ENCODE measurements at regions not wholly inside any gene's neighbourhood (a gene's known extent, or its start where the extent isn't known, plus 50 kb on each side); places are given as distances from the start of the nearest gene placed in this dataset.

GRCh38 chr6:25122622-25123237 lies 156.4 kb upstream of the CARMIL1 start:
- no peak overlapping the region for H3K27ac ChIP-seq (ENCODE audit: low read depth, low read length)
- CTCF ChIA-PET = no interaction called here
- no peak overlapping the region for H3K4me3 ChIP-seq (ENCODE audit: low read depth, low read length)
- TF ChIP-seq CTCF (IDR thresholded peaks at IDR 0.05; ENCODE audit: low read depth, low read length) = no peak
- H3K9me3 ChIP-seq (ENCODE audit: control insufficient read depth, insufficient read depth, low read length) = no peaks in the 10 kb centered on the region
- no peak for DNase-seq (ENCODE audit: low read depth, low spot score)
- H3K27me3 ChIP-seq (ENCODE audit: control insufficient read depth, insufficient read depth, low read length) = no peaks in the 10 kb centered on the region
- POLR2A ChIA-PET = no interaction called here

GRCh38 chr6:25124216-25124715 lies 154.9 kb upstream of the CARMIL1 start:
- ChIA-PET POLR2A (no interaction called here), CTCF (interaction anchor here (1.2 kb wide), 1 partner anchor 17 kb away, joined by 3 read pairs; no protein-coding TSS in a partner anchor)
- H3K27ac ChIP-seq (ENCODE audit: low read depth, low read length) = no peak overlapping the region
- no peaks in the 10 kb centered on the region for H3K27me3 ChIP-seq (ENCODE audit: control insufficient read depth, insufficient read depth, low read length)
- DNase-seq (ENCODE audit: low read depth, low spot score) = no peak
- TF ChIP-seq CTCF (IDR thresholded peaks at IDR 0.05; ENCODE audit: low read depth, low read length) = no peak
- no peaks in the 10 kb centered on the region for H3K9me3 ChIP-seq (ENCODE audit: control insufficient read depth, insufficient read depth, low read length)
- H3K4me3 ChIP-seq (ENCODE audit: low read depth, low read length) = no peak overlapping the region

DNA sequence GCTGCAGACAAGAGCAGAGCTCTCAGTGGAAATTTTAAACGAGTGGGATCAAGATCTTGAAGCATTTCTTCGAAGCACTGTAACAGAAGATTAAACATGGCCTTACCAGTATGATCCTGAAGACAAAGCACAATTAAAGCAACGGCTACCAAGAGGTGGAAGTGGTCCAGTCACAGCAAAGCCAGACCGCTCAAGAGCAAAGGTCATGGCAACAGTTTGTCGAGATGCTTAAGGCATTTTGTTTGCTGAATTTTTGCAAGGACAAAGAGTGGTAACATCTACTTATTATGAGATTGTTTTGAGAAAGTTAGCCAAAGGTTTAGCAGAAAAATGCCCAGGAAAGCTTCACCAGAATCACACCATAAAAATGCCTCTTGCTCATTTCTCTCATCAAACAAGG lies 153.4 kb upstream of the CARMIL1 start:
- Histone ChIP-seq H3K9me3 (ENCODE audit: control insufficient read depth, insufficient read depth, low read length) (no peaks in the 10 kb centered on the region), H3K27me3 (ENCODE audit: control insufficient read depth, insufficient read depth, low read length) (no peaks in the 10 kb centered on the region), H3K4me3 (ENCODE audit: low read depth, low read length) (no peak overlapping the region), H3K27ac (ENCODE audit: low read depth, low read length) (no peak overlapping the region)
- no peak for TF ChIP-seq CTCF (IDR thresholded peaks at IDR 0.05; ENCODE audit: low read depth, low read length)
- ChIA-PET POLR2A (no interaction called here), CTCF (no interaction called here)
- no peak for DNase-seq (ENCODE audit: low read depth, low spot score)

DNA sequence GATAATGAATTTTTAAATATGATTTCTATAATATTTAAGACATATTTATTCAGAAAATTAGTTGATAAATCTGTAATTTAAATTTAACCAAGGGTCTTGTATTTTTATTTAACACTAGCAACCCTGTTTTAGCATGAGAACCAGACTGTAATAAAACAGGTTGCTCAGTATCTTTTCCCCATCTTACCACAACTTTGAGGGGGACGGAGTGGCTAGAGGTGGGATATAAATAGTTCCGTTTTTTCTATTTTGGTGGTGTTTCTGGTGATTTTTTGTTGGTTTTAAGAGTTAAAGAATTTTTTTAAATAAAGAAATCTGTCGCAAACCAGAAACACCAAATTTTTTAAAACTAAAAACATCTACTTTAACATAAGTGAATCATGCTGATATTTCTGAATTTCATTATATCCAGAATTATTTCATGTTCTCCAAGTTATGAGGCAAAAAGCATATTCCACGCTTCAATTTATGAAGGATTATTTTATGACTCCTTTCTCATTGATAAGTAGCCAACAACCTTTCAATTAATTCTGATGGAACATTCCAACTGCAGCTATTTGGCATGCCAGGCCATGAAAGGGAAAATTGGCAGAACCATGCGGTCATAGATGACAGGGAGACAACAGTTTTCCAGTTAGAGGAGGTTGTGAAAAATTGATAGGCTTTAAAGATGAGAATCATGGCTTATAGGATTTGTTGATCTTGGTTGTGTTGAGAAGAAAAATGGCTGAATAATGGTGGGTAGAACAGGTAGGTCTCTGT lies 151.9 kb upstream of the CARMIL1 start:
- POLR2A ChIA-PET = no interaction called here
- TF ChIP-seq CTCF (IDR thresholded peaks at IDR 0.05; ENCODE audit: low read depth, low read length) = no peak
- CTCF ChIA-PET = no interaction called here
- no peaks in the 10 kb centered on the region for H3K9me3 ChIP-seq (ENCODE audit: control insufficient read depth, insufficient read depth, low read length)
- no peaks in the 10 kb centered on the region for H3K27me3 ChIP-seq (ENCODE audit: control insufficient read depth, insufficient read depth, low read length)
- H3K4me3 ChIP-seq (ENCODE audit: low read depth, low read length) = no peak overlapping the region
- H3K27ac ChIP-seq (ENCODE audit: low read depth, low read length) = no peak overlapping the region
- no peak for DNase-seq (ENCODE audit: low read depth, low spot score)

GRCh38 chr6:25130518-25130917 lies 148.7 kb upstream of the CARMIL1 start:
- ChIA-PET POLR2A (interaction anchor here (0.7 kb wide), 1 partner anchor 55 kb away, joined by 3 read pairs; no protein-coding TSS in a partner anchor), CTCF (interaction anchor here (1.3 kb wide), 1 partner anchor 93 kb away, joined by 3 read pairs; no protein-coding TSS in a partner anchor)
- Histone ChIP-seq H3K27me3 (ENCODE audit: control insufficient read depth, insufficient read depth, low read length) (no peaks in the 10 kb centered on the region), H3K4me3 (ENCODE audit: low read depth, low read length) (no peak overlapping the region), H3K27ac (ENCODE audit: low read depth, low read length) (no peak overlapping the region), H3K9me3 (ENCODE audit: control insufficient read depth, insufficient read depth, low read length) (peaks cover 3% of the 10 kb centered on the region; the same call in 1 of the 2 replicates)
- DNase-seq (ENCODE audit: low read depth, low spot score) = no peak
- no peak for TF ChIP-seq CTCF (IDR thresholded peaks at IDR 0.05; ENCODE audit: low read depth, low read length)
